ENCODE measurements at regions not wholly inside any gene's neighbourhood (a gene's known extent, or its start where the extent isn't known, plus 50 kb on each side); places are given as distances from the start of the nearest gene placed in this dataset.

DNA sequence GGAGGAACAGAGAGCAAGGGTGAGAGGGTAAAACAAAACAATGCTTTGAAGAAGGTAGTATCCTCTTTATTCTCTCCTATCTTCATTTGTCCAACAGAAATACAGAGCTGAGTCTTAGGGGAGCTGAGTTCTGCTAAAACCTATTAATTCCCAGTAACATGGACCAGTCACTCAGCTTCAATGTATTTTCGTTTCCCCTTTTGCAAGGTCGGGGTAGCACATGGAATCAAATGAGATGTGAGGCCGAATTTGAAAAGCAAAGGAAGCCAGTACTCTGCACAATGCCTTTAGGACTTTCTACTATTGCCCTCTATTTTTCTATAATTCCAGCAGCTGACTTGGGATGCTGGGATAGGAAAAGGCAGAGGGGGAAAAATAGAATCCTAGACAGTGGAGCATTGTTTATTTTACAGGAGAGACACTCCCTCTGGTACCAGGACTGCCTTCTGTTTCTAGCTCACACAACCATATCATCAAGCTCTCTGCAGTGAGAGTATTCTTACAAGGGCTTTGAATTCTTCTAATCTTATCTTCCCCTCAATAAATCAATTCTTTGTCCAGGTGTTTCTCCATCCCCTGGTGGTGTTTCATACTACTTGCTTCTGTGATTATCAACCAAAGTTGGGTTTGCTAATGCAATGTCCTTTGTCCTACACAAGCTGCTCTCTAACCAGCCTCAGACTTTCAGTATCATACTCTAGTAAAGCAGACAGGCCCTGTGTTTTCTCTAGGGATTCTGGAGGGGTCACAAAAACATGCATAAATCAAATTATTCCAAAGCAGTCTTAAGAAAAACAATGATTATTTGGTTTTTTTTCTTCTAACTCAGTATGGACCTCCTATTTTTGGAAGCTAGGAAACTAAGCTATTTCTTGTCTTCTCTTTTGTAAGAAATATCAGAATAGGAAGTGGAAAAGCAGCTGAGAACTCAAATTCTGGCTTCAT is 341.5 kb downstream of the OSTF1 start:
- no peak for TF ChIP-seq FOS (IDR thresholded peaks at IDR 0.05; ENCODE audit: low read depth, low read length)
- TF ChIP-seq, protein P1, sequence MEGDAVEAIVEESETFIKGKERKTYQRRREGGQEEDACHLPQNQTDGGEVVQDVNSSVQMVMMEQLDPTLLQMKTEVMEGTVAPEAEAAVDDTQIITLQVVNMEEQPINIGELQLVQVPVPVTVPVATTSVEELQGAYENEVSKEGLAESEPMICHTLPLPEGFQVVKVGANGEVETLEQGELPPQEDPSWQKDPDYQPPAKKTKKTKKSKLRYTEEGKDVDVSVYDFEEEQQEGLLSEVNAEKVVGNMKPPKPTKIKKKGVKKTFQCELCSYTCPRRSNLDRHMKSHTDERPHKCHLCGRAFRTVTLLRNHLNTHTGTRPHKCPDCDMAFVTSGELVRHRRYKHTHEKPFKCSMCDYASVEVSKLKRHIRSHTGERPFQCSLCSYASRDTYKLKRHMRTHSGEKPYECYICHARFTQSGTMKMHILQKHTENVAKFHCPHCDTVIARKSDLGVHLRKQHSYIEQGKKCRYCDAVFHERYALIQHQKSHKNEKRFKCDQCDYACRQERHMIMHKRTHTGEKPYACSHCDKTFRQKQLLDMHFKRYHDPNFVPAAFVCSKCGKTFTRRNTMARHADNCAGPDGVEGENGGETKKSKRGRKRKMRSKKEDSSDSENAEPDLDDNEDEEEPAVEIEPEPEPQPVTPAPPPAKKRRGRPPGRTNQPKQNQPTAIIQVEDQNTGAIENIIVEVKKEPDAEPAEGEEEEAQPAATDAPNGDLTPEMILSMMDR (conservative IDR thresholded peaks at IDR 0.05; ENCODE audit: low read depth, low read length), result no peak
- no peak for TF ChIP-seq POLR2A (IDR thresholded peaks at IDR 0.05; ENCODE audit: low read depth, low read length)
- TF ChIP-seq MAFK (IDR thresholded peaks at IDR 0.05; ENCODE audit: low read depth, low read length), result no peak
- TF ChIP-seq MXI1 (IDR thresholded peaks at IDR 0.05; ENCODE audit: borderline replicate concordance, low read depth, low read length), result no peak
- no peak for TF ChIP-seq ELK1 (IDR thresholded peaks at IDR 0.05; ENCODE audit: borderline replicate concordance, low read depth, low read length)
- TF ChIP-seq, protein P2, sequence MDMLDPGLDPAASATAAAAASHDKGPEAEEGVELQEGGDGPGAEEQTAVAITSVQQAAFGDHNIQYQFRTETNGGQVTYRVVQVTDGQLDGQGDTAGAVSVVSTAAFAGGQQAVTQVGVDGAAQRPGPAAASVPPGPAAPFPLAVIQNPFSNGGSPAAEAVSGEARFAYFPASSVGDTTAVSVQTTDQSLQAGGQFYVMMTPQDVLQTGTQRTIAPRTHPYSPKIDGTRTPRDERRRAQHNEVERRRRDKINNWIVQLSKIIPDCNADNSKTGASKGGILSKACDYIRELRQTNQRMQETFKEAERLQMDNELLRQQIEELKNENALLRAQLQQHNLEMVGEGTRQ (IDR thresholded peaks at IDR 0.05; ENCODE audit: low read depth, low read length), result no peak
- TF ChIP-seq RFX5 (IDR thresholded peaks at IDR 0.05; ENCODE audit: low read depth, low read length), result no peak
- TF ChIP-seq SMC3 (IDR thresholded peaks at IDR 0.05; ENCODE audit: low read depth, low read length), result no peak
